H9 (cell line): ENCODE measurements at regions not wholly inside any gene's neighbourhood (a gene's known extent, or its start where the extent isn't known, plus 50 kb on each side); places are given as distances from the start of the nearest gene placed in this dataset.

Source experiments
- DNase-seq: peaks from one replicate; pipeline ENCODE4 v3.0.0-alpha.2; 2017
- H2AFZ ChIP-seq: one replicate; pipeline ENCODE4 v1.6.1; 2013; ENCODE audit warnings: mild to moderate bottlenecking, low read length, control low read depth, moderate library complexity
- H2AK5ac ChIP-seq: 2 replicates; pipeline ENCODE4 v1.6.1; 2013; ENCODE audit warnings: low read length, control low read depth, mixed read lengths; ENCODE audit not compliant: insufficient read length
- H2BK120ac ChIP-seq: one replicate; pipeline ENCODE4 v1.6.1; 2013; ENCODE audit warnings: low read depth, mild to moderate bottlenecking, low read length, control low read depth, inconsistent platforms; ENCODE audit not compliant: poor library complexity, severe bottlenecking
- H2BK12ac ChIP-seq: 2 replicates; pipeline ENCODE4 v1.6.1; 2013; ENCODE audit warnings: low read length, control low read depth, mixed read lengths, low read depth; ENCODE audit not compliant: insufficient read length
- H2BK15ac ChIP-seq: 2 replicates; pipeline ENCODE4 v1.6.1; 2013; ENCODE audit warnings: low read depth, low read length, control low read depth
- H2BK20ac ChIP-seq: one replicate; pipeline ENCODE4 v1.6.1; 2013; ENCODE audit warnings: low read depth, mild to moderate bottlenecking, low read length, control low read depth, inconsistent platforms; ENCODE audit not compliant: poor library complexity, severe bottlenecking
- H2BK5ac ChIP-seq: 2 replicates; pipeline ENCODE4 v1.6.1; 2013; ENCODE audit warnings: low read length, control low read depth, mixed read lengths; ENCODE audit not compliant: insufficient read length
- H3K14ac ChIP-seq: 2 replicates; pipeline ENCODE4 v1.6.1; 2013; ENCODE audit warnings: low read length, control low read depth; ENCODE audit not compliant: insufficient read depth
- H3K18ac ChIP-seq: 2 replicates; pipeline ENCODE4 v1.6.1; 2013; ENCODE audit warnings: low read depth, mild to moderate bottlenecking, mixed read lengths, low read length, control low read depth; ENCODE audit not compliant: insufficient read length
- H3K23ac ChIP-seq: 2 replicates; pipeline ENCODE4 v1.6.1; 2013; ENCODE audit warnings: low read length, control low read depth, mixed read lengths, low read depth; ENCODE audit not compliant: insufficient read length
- H3K23me2 ChIP-seq: 2 replicates; pipeline ENCODE4 v1.6.1; 2013; ENCODE audit warnings: low read depth, mild to moderate bottlenecking, mixed read lengths, low read length, control low read depth; ENCODE audit not compliant: insufficient read length, poor library complexity, severe bottlenecking
- H3K27ac ChIP-seq: 2 replicates; pipeline ENCODE4 v1.5.1; 2013; ENCODE audit warnings: low read length, control low read depth, mixed read lengths, low read depth; ENCODE audit not compliant: insufficient read length
- H3K27me3 ChIP-seq: 2 replicates; pipeline ENCODE4 v1.6.1; 2013; ENCODE audit warnings: low read length, control low read depth, inconsistent platforms; ENCODE audit not compliant: insufficient read depth
- H3K4ac ChIP-seq: 2 replicates; pipeline ENCODE4 v1.6.1; 2013; ENCODE audit warnings: low read depth, mild to moderate bottlenecking, control low read depth, inconsistent platforms, low read length, moderate library complexity
- H3K4me1 ChIP-seq: 2 replicates; pipeline ENCODE4 v1.6.1; 2013; ENCODE audit warnings: low read length, control low read depth, inconsistent platforms; ENCODE audit not compliant: insufficient read depth
- H3K4me2 ChIP-seq: 2 replicates; pipeline ENCODE4 v1.6.1; 2013; ENCODE audit warnings: low read length, control low read depth, mixed read lengths; ENCODE audit not compliant: insufficient read length, insufficient read depth
- H3K56ac ChIP-seq: 2 replicates; pipeline ENCODE4 v1.6.1; 2013; ENCODE audit warnings: low read depth, mild to moderate bottlenecking, mixed read lengths, low read length, control low read depth; ENCODE audit not compliant: insufficient read length
- H3K79me1 ChIP-seq: 2 replicates; pipeline ENCODE4 v1.6.1; 2013; ENCODE audit warnings: low read depth, mild to moderate bottlenecking, moderate library complexity, low read length, control low read depth, inconsistent platforms; ENCODE audit not compliant: insufficient read depth, poor library complexity, severe bottlenecking
- H3K79me2 ChIP-seq: 2 replicates; pipeline ENCODE4 v1.6.1; 2013; ENCODE audit warnings: low read length, control low read depth, inconsistent platforms; ENCODE audit not compliant: insufficient read depth
- H3K9ac ChIP-seq: 2 replicates; pipeline ENCODE4 v1.6.1; 2013; ENCODE audit warnings: low read length, control low read depth, mixed read lengths; ENCODE audit not compliant: insufficient read length; ENCODE audit errors: extremely low read depth
- H3K9me3 ChIP-seq: one replicate; pipeline ENCODE4 v1.6.1; 2013; ENCODE audit warnings: low read depth, low read length, inconsistent platforms; ENCODE audit not compliant: control insufficient read depth
- H3T11ph ChIP-seq: one replicate; pipeline ENCODE4 v1.6.1; 2013; ENCODE audit warnings: mild to moderate bottlenecking, low read length, control low read depth, inconsistent platforms
- H4K20me1 ChIP-seq: one replicate; pipeline ENCODE4 v1.6.1; 2013; ENCODE audit not compliant: control insufficient read depth, insufficient read length, insufficient read depth
- H4K5ac ChIP-seq: 2 replicates; pipeline ENCODE4 v1.6.1; 2013; ENCODE audit warnings: low read depth, mild to moderate bottlenecking, mixed read lengths, low read length, control low read depth; ENCODE audit not compliant: insufficient read length
- H4K8ac ChIP-seq: replicated peaks from 2 replicates; pipeline ENCODE4 v1.6.1; 2013; ENCODE audit warnings: low read length, control low read depth, mixed read lengths, low read depth; ENCODE audit not compliant: insufficient read length
- H4K91ac ChIP-seq: 2 replicates; pipeline ENCODE4 v1.6.1; 2013; ENCODE audit warnings: low read depth, mild to moderate bottlenecking, moderate library complexity, mixed read lengths, low read length, control low read depth; ENCODE audit not compliant: insufficient read length
- H3K27ac Mint-ChIP-seq, 3 experiments: 2 replicates in 2 of 3; 3 replicates in 1 of 3; pipeline ENCODE4 v1.8.0; 2020 to 2021; ENCODE audit warnings: mixed read lengths in 3 of 3, mild to moderate bottlenecking in 1 of 3, moderate library complexity in 1 of 3
- H3K27me3 Mint-ChIP-seq: 2 replicates; pipeline ENCODE4 v1.8.0; 2021; ENCODE audit warnings: low read depth, mild to moderate bottlenecking, moderate library complexity, mixed read lengths
- H3K36me3 Mint-ChIP-seq, 3 experiments: 2 replicates in 2 of 3; 3 replicates in 1 of 3; pipeline ENCODE4 v1.8.0; 2020 to 2021; ENCODE audit warnings: low read depth in 3 of 3, mixed read lengths in 3 of 3; ENCODE audit not compliant: insufficient read depth in 1 of 3
- H3K4me1 Mint-ChIP-seq, 2 experiments: 2 replicates each; pipeline ENCODE4 v1.8.0; 2020; ENCODE audit warnings: mixed read lengths in 2 of 2
- H3K4me3 Mint-ChIP-seq, 2 experiments: 2 replicates in 1 of 2; 3 replicates in 1 of 2; pipeline ENCODE4 v1.8.0; 2020 to 2021; ENCODE audit warnings: mild to moderate bottlenecking in 2 of 2, mixed read lengths in 2 of 2, moderate library complexity in 1 of 2
- H3K9me3 Mint-ChIP-seq, 2 experiments: 2 replicates in 1 of 2; 3 replicates in 1 of 2; pipeline ENCODE4 v1.8.0; 2020; ENCODE audit warnings: mild to moderate bottlenecking in 2 of 2, mixed read lengths in 2 of 2, moderate library complexity in 1 of 2
- CTCF ChIP-seq: fragments of 200-600 bp; sonication (generic); conservative IDR thresholded peaks from 3 replicates; pipeline ENCODE4 v1.8.0; 2021; ENCODE audit warnings: antibody characterized with exemption, mild to moderate bottlenecking

- Histone ChIP-seq H2BK12ac (no peak overlapping the region), H4K8ac (no peak overlapping the region), H3T11ph (no peak overlapping the region), H2BK5ac (no peak overlapping the region), H3K79me2 (no peaks in the 10 kb centered on the region), H3K18ac (no peak overlapping the region), H2BK120ac (no peak overlapping the region), H3K4me2 (no peak overlapping the region), H3K4me1 (no peaks in the 10 kb centered on the region), H3K27ac (no peak overlapping the region), H3K4ac (no peak overlapping the region), H2AK5ac (no peak overlapping the region), H3K23me2 (no peaks in the 10 kb centered on the region), H2BK15ac (no peak overlapping the region), H3K56ac (no peak overlapping the region), H3K9me3 (no peaks in the 10 kb centered on the region), H3K9ac (no peak overlapping the region), H4K91ac (no peak overlapping the region), H3K79me1 (no peaks in the 10 kb centered on the region), H2AFZ (no peak overlapping the region), H3K27me3 (no peaks in the 10 kb centered on the region), H3K23ac (no peak overlapping the region), H2BK20ac (no peak overlapping the region), H4K20me1 (no peaks in the 10 kb centered on the region), H3K14ac (no peak overlapping the region), H4K5ac (no peak overlapping the region)
- no peak overlapping the region for H3K27ac Mint-ChIP-seq
- no peak overlapping the region for H3K4me3 Mint-ChIP-seq
- H3K4me1 Mint-ChIP-seq, result peaks cover 0 to 3% of the 10 kb centered on the region in 2 experiments; a peak in 1 of 4 replicates
- no peaks in the 10 kb centered on the region for H3K36me3 Mint-ChIP-seq
- H3K27me3 Mint-ChIP-seq, result no peaks in the 10 kb centered on the region
- TF ChIP-seq CTCF, result no peak
- DNase-seq, result no peak
- no peaks in the 10 kb centered on the region for H3K9me3 Mint-ChIP-seq
These were observed 268.0 kb upstream of the SEMA3D start for GRCh38 chr7:85454904-85455303.
